Kidney (tissue), 13 donors: ENCODE measurements at regions not wholly inside any gene's neighbourhood (a gene's known extent, or its start where the extent isn't known, plus 50 kb on each side); places are given as distances from the start of the nearest gene placed in this dataset.

ENCODE experiments used
- DNase-seq, 5 donors: peaks; one replicate each; pipeline ENCODE4 v3.0.0-alpha.2; 2013 to 2020
- FAIRE-seq: peaks from 2 replicates; lab custom pipeline; 2012; peaks lifted over from hg19 to GRCh38; lab: Jason Lieb, UNC
- H3K27ac ChIP-seq, 2 donors: one replicate each; pipeline ENCODE4 v1.7.0; 2013; ENCODE audit warnings: low read depth in 2 of 2, low read length in 2 of 2, inconsistent platforms in 1 of 2
- H3K27me3 ChIP-seq: one replicate; pipeline ENCODE4 v1.7.1; 2013; ENCODE audit warnings: low read length, inconsistent platforms; ENCODE audit not compliant: control insufficient read depth, insufficient read depth
- H3K36me3 ChIP-seq, 3 donors: one replicate each; pipeline versions ENCODE4 v1.7.0 to v1.7.1; 2013; ENCODE audit warnings: low read length in 3 of 3, control low read depth in 1 of 3, inconsistent platforms in 1 of 3; ENCODE audit not compliant: insufficient read depth in 3 of 3, control insufficient read depth in 2 of 3
- H3K4me1 ChIP-seq, 3 donors: one replicate each; pipeline versions ENCODE4 v1.7.0 to v1.7.1; 2013; ENCODE audit warnings: low read length in 3 of 3, inconsistent platforms in 1 of 3, low read depth in 1 of 3; ENCODE audit not compliant: control insufficient read depth in 2 of 3, insufficient read depth in 2 of 3
- H3K4me3 ChIP-seq, 3 donors: one replicate each; pipeline versions ENCODE4 v1.7.0 to v1.8.1; 2013; ENCODE audit warnings: low read length in 3 of 3, control low read depth in 1 of 3, inconsistent platforms in 1 of 3
- H3K9ac ChIP-seq, 3 donors: one replicate each; pipeline versions ENCODE4 v1.7.0 to v1.7.1; 2013; ENCODE audit warnings: low read length in 3 of 3, control low read depth in 1 of 3, inconsistent platforms in 1 of 3
- H3K9me3 ChIP-seq, 3 donors: one replicate each; pipeline versions ENCODE4 v1.7.0 to v1.7.1; 2013; ENCODE audit warnings: low read length in 3 of 3, control low read depth in 1 of 3, inconsistent platforms in 1 of 3; ENCODE audit not compliant: control insufficient read depth in 2 of 3, insufficient read depth in 1 of 3
- intact Hi-C: fragments of 100-400 bp; cut with DNase I; formaldehyde crosslinking; loops from one replicate; pipeline ENCODE4 v1.11.1; 2022
- TF ChIP-seq, protein P1 (sequence below): IDR thresholded peaks from 3 replicates; pipeline ENCODE4 v1.5.1; 2012; ENCODE audit warnings: mild to moderate bottlenecking, moderate library complexity, borderline replicate concordance; ENCODE audit not compliant: insufficient read depth; ENCODE audit errors: extremely low read depth
- donor health status: control.
- donor health status: control.
- donor health status: control.
- donor health status: control.
- donor health status: control.
- donor health status: DM: yes; HTN: yes; CAD: no.
- donor health status: Normal renal cell carcinoma (clear cell type).

DNA sequence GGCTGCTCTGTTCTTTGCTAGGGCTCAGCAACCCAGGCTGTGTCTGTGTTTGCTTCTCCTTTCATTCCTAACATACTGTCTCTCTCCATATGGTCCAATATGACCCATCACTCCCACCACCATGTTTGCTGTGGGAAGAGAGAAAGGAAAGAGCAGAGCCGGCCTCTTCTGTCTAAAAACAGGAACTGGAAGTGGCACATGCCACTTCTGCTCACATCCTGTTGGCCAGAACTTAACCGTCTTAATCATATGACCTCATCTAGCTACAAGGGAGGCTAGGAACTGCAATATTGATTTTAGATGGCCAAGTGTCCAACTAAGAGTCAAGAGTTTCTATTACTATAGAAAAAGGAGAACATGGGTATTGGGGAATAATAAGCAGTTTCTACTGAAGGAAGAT lies 212.5 kb upstream of the CHD6 start:
- Histone ChIP-seq H3K27me3 (no peaks in the 10 kb centered on the region), H3K9me3 (no peaks in the 10 kb centered on the region), H3K27ac (no peak overlapping the region), H3K9ac (no peak overlapping the region), H3K36me3 (no peaks in the 10 kb centered on the region), H3K4me1 (no peaks in the 10 kb centered on the region), H3K4me3 (no peak overlapping the region)
- no peak for FAIRE-seq
- DNase-seq, result no peak
- TF ChIP-seq, protein P1, sequence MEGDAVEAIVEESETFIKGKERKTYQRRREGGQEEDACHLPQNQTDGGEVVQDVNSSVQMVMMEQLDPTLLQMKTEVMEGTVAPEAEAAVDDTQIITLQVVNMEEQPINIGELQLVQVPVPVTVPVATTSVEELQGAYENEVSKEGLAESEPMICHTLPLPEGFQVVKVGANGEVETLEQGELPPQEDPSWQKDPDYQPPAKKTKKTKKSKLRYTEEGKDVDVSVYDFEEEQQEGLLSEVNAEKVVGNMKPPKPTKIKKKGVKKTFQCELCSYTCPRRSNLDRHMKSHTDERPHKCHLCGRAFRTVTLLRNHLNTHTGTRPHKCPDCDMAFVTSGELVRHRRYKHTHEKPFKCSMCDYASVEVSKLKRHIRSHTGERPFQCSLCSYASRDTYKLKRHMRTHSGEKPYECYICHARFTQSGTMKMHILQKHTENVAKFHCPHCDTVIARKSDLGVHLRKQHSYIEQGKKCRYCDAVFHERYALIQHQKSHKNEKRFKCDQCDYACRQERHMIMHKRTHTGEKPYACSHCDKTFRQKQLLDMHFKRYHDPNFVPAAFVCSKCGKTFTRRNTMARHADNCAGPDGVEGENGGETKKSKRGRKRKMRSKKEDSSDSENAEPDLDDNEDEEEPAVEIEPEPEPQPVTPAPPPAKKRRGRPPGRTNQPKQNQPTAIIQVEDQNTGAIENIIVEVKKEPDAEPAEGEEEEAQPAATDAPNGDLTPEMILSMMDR, result no peak
- intact Hi-C loops, result no loop called here

DNA sequence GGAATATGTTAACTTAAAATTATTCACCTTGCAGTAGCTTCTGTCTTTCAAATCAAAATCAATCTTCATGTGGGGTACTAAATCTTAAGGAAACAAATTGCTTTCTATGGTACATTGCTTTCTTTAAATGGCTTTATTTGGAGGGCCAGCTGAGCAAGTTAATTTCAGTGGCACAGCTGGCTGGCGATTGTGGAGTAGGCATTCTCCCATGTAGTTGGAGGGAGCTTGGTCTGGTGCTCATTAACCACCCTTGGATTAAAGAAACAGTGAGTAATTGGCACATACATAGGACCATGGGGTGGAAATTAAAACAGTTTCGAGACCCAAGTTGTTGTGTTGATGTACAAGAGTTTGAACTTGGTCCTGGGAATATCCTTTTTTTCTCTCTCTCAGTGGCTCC lies 201.3 kb upstream of the CHD6 start:
- TF ChIP-seq, protein P1, result no peak
- no peaks in the 10 kb centered on the region for H3K9me3 ChIP-seq
- H3K4me3 ChIP-seq, result no peak overlapping the region
- no peaks in the 10 kb centered on the region for H3K36me3 ChIP-seq
- no peak for FAIRE-seq
- H3K4me1 ChIP-seq, result peaks cover 0 to 7% (median 0%) of the 10 kb centered on the region in 3 donors
- DNase-seq, result peak in 3 of 5 donors; percentile 17 to 59 (median 46)
- intact Hi-C loops, result no loop called here
- H3K27me3 ChIP-seq, result no peaks in the 10 kb centered on the region
- no peak overlapping the region for H3K27ac ChIP-seq
- H3K9ac ChIP-seq, result no peak overlapping the region

- H3K36me3 ChIP-seq, result no peaks in the 10 kb centered on the region
- peaks cover 0 to 7% (median 0%) of the 10 kb centered on the region in 3 donors for H3K4me1 ChIP-seq
- no peaks in the 10 kb centered on the region for H3K9me3 ChIP-seq
- no peaks in the 10 kb centered on the region for H3K27me3 ChIP-seq
- FAIRE-seq (no peak), DNase-seq (no peak)
- no peak overlapping the region for H3K9ac ChIP-seq
- no peak overlapping the region for H3K4me3 ChIP-seq
- intact Hi-C loops, result no loop called here
- TF ChIP-seq, protein P1, result no peak
- no peak overlapping the region for H3K27ac ChIP-seq
Observed at GRCh38 chr20:41818991-41819390, 200.8 kb upstream of the CHD6 start.

GRCh38 chr20:41818369-41818768 lies 200.2 kb upstream of the CHD6 start:
- Histone ChIP-seq H3K9ac (no peak overlapping the region), H3K36me3 (no peaks in the 10 kb centered on the region), H3K27me3 (no peaks in the 10 kb centered on the region), H3K4me3 (no peak overlapping the region), H3K27ac (no peak overlapping the region), H3K9me3 (no peaks in the 10 kb centered on the region), H3K4me1 (peaks cover 0 to 7% (median 0%) of the 10 kb centered on the region in 3 donors)
- intact Hi-C loops, result no loop called here
- FAIRE-seq (no peak), DNase-seq (no peak)
- TF ChIP-seq, protein P1, result no peak
